Activated CD8-positive, alpha-beta memory T cell treated with anti-CD3 and anti-CD28 coated beads, Interleukin-2, amount 50 U/mL, for 48 hours (primary cell): ENCODE measurements at regions not wholly inside any gene's neighbourhood (a gene's known extent, or its start where the extent isn't known, plus 50 kb on each side); places are given as distances from the start of the nearest gene placed in this dataset.
"Not testable (repeated sequence)": the region's sequence is repeated elsewhere in the genome, so short reads cannot be mapped to it uniquely, and the experiment has no call there.

Experiments
- DNase-seq: peaks from one replicate; pipeline ENCODE4 v3.0.0-alpha.2; 2020

DNA sequence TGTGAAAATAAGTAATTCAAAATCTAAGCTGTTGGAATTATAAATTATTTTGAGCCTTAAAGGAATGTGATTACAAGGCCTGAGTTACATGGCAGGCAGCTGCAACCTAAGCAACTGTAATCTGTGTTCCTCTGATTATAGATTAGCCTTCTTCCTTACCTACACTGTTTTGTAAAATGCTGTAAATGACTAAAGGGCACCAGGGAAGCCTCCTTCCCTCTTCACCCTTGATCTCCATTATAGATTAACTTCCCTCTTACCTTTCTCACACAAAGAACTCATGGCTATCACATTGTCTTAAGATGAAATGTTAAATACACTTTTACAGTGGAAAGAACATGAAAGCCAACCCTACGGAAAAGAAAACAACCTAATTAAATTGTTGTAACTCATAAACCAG, 423.7 kb upstream of the KLF12 start:
- DNase-seq: no peak

DNA sequence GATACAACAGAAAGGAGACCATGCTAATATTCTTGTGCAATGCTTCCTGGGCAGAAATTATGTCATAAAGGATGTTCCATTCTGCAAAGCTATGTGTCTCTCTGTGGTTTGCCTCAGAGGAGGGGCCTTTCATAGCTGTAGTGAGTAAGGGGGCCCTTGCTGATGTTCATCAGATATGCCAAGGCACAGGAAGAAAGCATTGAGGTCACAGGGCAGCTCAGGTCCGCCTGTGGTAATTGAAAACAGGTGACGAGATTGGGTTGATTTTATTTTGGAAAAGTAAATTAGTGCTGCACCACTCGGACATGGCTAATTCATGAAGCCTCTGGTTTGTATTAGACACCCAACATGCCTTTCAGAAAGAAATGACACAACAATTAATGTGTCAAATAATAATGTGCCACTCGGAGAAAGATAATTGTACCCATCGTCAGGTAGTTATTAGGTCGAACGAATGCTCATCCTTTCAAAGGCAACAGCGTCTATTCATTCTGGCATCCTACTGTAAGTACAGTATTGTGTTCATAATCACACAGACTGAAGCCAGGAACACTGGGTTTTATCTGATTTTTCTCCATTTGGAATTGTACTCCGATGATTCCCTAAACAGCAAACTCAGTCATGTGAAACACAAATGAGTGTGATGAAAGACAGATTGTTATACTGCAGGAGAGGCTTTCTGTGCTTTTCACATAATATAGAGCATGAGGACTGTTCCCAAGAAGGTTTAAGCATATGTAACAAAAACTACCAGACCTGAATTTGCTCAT, 421.6 kb upstream of the KLF12 start:
- DNase-seq: no peak

DNA sequence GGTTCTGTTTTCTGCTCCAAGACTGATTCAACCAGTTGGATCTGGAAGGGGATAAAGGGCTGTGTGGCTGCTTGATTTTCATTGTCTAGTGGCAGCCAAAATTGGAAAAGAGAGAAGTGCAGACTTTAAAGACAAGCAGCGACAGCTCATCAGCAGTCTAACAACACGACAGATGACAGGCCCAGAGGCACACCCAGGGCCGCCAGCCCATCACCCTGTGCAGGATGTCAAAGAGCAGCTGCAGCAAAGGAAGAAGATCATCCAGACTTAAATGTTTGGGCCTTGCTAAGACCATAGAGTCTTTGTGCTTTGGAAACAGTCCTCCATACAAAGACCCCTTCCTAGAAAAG, 421.0 kb upstream of the KLF12 start:
- no peak for DNase-seq

DNA sequence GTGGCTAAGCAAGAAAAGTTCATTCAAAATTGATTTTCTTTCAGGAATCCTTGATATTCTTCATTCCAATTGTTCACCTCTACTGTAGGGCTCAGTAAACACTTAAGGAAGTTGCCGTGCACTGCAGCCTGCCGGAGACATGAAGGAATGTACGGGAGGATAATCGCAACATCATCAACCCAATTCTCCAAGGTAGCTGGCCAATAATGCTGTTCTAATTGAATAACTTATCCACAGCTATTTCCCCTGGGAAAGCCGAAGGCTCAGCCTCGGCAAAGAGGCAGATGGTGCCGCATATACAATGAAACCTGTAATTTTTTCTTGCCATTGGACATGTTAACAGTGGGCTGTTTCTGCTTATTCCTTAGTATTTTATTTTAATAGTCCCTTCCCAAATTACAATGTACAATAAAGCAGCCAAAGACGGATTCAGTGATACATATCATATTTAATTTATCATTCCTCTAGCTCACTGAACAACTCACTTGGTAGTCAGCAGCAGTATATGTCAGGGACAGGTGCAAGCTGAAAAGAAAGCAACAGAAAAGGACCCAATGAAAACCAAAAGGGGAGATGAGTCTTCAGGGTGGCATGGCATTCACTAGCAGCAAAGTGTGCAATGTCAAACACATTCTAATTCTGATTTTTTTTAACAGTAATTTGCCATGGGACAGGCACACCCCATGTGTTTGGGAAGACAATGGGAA, 420.5 kb upstream of the KLF12 start:
- DNase-seq: no peak

DNA sequence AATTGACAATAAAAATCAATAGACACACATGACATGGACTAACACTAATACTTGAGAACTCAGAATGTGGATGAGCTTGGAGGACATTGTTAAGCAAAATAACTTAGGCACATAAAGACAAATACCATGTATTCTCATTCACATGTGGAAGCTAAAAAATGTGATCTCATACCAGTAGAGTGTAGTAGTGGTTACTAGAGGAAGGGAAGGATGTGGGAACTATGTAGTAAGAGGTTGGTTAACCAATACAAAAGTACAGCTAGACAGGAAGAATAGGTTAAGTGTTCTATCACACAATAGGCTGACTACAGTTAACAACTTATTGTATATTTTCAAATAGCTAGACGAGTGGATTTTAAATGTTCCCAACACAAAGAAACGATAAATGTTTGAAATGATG, 415.8 kb upstream of the KLF12 start:
- no peak for DNase-seq

DNA sequence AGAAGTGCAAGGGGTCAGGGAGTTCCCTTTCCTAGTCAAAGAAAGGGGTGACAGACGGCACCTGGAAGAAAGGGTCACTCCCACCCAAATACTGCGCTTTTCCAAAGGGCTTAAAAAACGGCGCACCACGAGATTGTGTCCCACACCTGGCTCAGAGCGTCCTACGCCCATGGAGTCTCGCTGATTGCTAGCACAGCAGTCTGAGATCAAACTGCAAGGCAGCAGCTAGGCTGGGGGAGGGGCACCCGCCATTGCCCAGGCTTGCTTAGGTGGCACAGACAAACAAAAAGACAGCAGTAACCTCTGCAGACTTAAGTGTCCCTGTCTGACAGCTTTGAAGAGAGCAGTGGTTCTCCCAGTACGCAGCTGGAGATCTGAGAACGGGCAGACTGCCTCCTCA, 402.4 kb upstream of the KLF12 start:
- not testable (repeated sequence) for DNase-seq

DNA sequence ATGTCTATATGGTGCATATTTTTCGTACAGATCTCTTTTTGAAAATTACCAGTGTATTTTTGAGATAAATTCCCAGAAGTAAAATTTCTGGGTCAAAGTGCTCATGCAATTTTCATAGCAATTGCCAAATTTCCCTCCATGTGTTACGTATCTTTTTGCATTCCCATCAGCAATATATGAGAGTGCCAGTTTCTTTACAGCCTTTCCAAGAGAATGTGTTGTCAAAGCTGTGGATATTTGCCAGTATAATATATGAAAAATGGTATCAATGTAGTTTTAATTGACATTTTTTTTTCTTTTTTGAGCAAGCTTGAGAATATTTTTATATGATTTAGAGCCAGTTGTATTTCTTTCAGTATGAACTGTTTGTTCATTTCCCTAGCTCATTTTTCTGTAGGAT, 399.0 kb upstream of the KLF12 start:
- DNase-seq: no peak

DNA sequence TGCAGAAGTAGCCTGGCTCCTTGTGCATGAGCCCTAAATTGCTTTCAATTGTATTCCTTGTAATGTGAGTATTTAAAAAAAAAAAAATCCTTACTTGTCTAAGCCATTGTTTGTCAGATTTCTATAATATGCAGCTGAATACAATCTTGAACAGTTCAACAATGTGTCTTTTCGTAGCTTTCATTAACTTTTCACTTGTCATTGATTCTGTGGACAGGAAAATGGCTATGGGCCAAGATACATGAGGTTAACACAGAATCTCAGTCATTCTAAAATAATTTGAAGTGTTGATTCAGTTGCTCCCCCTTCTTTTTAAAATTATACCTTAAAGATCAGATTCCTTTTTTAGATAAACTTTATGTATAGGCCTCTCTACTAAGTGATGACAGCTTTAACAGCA, 395.8 kb upstream of the KLF12 start:
- DNase-seq: no peak

DNA sequence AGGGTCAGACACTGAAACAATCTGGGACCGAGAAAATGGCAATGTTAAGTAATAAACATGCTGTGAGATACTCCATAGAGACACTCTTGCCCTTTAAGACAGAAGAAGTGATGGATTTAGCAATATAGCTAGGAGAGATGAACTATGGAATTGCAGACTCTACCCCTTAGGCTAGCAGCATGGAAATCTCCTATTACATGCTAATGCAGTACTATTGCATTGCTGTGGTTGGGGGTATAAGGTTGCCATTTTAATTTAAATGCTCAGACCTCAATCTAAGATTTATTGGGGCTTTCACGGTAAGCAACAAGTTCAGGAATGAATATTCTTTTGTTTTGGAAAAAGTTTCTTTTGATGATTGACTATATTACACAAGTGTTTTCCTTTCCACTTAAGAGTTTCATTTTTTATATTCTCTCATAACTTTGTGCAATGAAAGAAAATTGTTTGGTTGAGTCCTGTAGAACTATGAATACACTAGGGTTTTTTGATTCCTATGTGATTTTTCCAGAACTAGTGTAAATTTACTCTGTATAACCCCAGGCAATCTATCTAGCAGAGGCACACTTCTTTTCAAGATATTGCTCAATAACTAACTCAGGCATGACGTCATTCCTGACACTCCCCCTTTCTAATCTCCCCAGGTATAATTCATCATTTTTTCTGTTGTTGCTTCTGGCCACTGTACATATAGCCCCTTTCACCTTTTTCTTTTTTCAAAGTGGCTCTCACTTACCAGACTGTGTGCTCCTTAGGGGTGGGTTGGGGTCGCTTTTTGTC, 394.7 kb upstream of the KLF12 start:
- no peak for DNase-seq

DNA sequence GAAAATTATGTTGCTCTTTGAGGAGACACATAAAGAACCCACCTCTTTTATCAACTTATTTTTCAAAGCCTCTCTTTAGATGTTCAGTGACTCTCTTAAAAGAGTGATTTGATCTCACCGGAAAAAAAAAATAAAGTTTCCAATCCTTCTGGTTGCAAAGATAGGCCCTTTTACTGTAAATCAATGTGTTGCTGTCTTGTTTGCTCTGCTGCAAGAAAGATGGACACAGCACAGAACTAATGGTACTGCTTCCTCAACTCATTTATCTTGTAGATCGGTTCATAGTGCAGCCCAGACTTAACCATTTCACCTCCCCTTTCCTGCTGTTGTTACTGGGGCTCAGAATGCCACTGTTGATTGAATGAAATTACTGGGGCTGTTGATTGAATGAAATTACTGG, 388.9 kb upstream of the KLF12 start:
- DNase-seq: no peak

DNA sequence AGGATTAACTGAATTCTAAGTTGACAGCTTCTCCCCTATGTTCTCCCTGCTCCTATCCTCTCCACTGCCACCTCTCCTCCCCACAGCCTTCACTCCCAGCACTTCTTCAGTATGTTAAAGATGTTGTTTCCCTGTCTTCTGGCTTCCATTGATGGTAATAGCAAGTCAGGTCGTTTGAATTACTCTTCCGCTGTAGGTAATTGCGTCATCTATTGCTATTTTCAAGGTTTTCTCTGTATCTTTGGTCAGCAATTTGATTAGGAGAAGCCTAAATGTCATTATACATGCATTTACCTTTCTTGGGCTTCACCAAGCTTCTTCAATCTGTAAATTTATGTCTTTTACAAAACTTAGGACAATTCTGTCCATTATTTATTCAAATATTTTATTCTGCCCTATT, 377.3 kb upstream of the KLF12 start:
- no peak for DNase-seq

DNA sequence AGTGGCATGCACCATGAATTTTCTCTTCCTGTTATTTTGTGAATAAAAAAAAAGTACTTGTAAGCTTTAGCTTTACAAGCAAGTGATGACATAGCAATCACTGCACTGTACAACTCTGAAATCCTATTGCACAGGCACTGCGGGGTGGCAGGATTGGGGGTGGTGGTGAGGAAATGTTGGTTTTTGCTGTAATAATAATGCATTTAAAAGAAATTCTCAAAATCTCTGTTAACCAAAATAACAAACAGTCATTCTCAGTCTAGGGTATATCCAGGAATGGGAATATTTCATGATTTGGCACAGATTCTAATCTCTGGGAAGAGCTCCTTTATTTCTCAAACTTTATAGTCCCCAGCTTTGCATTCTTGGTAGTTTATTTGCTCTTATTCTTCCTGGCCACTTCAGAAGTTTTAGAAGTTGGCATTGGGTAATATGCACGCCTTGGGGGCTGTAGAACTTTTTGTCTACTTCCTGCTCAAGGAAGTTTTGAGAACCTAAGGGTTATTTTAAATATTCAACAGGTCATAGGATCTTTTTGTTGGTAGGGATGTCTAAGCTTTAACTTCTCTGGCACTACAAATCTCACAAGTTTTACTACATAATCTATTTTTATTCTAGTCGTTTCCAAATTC, 353.0 kb upstream of the KLF12 start:
- no peak for DNase-seq

DNA sequence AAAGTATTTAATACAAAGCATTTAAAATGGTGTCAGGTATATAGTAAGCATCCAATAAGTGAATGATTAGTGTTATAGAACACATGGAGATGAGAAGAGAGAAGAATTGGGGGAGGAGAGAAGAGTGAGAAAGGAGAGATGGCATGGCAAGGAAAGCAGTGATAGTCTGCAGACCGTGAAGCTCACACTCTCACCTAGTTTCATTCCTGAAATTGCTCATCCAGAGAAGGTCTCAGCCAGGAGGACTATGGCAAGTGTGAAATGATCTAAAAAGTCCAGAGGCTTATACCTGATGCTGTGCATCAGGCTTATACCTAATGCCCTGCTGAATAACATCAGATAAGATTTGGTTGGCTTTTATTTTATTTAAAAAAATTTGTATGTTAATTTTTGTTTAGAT, 351.6 kb upstream of the KLF12 start:
- DNase-seq: no peak

DNA sequence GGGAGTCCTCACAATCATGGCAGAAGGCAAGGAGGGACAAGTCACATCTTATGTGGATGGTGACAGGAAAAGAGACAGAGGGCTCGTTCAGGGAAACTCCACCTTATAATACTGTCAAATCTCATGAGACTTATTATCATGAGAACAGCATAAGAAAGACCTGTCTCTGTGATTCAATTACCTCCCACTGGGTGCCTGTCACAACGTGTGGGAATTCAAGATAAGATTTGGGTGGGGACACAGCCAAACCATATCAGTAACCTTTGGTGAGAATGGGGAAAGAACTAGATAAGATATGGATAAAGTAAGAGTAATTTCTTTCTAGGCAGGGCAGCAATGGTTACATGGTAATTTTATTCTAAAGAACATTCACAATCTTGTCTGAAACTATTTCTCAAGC, 344.9 kb upstream of the KLF12 start:
- no peak for DNase-seq

DNA sequence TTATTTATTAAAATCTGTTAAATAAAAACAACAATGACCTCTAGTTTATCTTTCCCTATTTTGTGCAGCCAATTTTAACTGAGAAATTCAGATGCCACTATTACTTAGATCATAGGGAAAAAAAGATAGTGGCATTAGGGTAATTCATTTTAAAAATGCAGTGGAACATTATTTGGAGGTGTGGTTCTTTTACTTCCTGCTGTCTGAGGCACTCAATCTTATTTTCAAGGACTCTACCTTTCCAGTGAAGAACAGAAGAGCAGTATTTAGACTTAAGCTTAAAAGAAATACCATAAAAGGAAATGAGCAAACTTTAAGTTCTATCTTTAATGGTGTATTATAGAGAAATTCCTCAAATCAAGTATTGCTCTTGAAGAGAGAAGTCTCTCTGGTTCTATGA, 342.6 kb upstream of the KLF12 start:
- DNase-seq: no peak

DNA sequence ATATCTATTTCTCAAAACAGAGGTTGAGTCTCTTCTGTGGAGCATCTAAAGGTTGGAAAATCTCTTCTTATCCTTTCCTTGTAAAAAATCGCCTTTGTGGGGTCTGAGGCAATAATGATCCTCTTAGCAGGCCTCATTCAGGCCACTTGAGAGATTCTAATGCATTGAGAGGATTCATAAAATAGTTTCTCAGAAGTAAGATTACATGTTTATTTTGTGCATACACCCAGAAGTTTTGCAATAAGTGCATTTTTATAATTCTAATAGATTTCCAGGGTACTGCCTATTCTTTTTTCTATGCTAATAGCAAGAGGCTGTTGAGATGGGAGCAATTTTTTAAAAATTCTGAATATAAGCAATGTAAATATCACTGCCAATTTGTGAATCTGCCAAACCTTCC, 342.2 kb upstream of the KLF12 start:
- DNase-seq: no peak

DNA sequence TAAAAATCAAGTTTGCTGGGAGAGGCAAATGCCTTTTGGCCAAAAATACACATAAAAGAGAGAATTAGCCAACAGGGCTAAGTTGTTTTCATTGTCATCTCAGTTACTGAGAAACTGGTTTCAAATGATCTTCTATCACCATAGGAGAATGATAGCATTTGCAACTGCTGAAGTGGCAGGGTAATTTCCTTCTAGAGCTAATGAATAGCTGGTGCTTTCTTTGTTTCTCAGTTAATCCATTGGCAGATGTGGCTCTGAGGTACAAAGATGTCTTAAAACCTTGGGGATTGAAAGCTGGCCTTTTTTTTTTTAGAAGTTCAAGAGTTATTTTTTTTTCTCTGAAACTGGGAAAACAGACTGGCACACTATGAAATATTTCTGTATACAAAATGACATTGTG, 332.7 kb upstream of the KLF12 start:
- no peak for DNase-seq

DNA sequence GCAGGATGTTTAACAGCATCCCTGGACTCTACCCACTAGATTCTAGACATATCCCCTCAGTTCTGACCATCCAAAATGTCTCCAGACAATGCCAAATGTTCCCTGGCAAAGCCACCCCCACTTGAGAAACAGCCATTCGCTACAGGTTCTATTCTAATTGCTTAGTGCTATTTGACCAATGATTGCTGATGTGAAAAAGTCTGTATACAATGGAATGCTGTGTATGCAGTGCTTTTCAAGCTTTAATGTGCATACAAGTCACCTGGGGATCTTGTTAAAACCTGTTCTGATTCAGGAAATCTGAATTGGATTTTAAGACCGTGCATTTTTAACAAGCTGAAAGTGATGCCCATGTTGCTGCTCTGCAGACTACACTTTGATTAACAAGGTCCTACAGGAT, 331.8 kb upstream of the KLF12 start:
- no peak for DNase-seq

DNA sequence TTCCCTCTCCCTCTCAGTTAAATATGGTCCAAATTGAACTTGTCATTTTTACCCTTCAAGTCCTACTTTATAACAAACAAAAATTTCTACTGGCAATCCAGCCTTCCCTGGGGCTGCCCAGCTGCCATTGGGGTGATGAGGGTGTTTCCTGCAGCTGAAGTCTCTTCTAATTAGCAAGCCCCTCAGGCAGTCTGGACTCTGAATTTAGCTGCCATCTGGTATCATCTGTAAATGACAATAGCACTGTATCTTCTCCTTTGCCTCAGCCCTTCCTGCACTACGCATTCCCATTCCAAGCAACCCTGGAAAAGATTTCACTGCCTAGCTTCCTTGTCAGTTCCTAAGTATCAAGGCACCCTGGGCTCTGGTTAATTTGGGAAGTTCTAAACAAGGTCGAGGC, 331.1 kb upstream of the KLF12 start:
- DNase-seq: no peak

DNA sequence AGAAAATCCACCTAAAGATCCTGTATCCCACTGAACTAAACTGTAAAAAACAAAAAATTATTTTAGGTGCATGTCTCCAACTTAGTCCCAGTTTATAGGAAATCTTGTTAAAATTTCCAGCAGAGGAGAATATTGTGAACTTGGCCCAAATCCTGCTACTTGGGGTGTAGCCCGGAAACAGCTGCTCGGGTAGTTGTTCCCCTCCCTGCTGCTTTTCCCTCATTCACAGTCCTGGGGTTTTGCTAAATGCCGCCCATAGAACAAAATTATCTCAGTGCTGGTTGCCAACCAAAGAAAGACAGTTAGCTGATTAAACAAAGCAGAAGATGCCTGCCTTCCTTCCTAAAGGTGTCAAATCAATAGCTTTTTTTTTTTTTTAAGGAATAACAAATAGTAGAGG, 330.5 kb upstream of the KLF12 start:
- no peak for DNase-seq

DNA sequence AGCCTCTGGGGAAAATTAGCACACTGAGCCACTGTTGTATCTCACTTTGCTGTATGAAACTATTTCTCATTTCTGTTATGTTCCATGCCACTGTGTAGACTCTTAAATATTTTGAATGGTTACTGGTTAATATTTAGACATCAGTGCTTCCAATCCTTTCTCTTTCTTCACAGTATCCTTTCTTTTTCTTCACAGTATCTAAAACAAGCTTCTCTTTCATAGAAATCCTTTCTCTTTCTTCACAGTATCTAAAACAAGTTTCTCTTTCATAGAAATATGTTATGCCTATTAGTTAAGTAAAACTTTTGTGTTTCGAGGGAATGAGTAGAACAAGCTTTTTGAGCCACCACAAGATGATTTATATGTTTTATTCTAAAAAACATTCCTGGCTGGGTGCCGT, 326.8 kb upstream of the KLF12 start:
- DNase-seq: no peak

DNA sequence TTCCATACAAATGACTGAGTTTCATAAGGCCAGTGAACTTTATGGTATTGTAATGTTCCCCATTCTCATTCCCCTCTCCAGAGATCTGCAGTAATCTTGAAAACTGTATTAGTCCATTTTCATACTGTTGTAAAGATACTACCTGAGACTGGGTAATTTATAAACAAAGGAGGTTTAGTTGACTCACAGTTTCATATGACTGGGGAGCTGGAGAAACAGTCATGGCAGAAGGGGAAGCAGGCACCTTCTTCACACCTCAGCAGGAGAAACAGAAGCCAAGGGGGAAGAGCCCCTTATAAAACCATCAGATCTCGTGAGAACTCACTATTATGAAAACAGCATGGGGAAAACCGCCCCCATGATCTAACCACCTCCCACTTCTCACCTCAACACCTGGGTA, 318.7 kb upstream of the KLF12 start:
- DNase-seq: no peak

DNA sequence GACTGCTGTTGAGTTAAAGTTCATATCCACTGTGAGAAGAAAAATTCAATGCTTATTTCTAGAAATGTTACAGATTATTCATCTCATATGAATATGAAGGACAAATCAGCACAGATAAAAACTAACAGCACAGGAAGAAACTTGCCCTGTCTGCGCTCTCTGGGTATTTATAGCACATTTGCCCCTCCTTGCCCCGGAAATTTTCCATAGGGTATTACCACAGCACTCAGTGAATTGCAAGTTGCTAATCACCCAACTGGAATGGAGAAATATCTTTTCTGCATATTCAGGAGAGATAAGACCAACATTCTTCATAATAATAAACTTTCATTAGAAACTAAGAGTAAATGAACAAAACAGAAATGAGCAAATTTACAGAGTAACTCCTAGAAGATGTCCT, 318.0 kb upstream of the KLF12 start:
- no peak for DNase-seq

DNA sequence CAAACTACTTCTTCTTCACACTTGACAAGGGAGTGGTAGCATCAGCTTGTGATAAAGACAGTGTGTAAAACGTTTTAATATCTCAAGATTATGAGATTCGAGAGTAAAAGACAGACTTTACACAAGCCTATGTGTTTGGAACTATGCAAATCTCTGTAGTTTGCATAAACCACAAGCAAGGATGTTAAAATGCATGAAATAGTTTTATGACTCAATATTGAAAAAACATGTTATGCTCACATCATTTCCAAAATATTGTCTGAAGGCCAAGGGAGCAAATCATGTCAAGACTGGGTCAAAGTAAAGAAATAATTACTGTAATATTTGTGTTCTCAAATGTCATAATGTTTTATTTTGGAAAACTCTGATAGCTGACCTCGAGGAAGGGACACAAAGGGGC, 316.8 kb upstream of the KLF12 start:
- DNase-seq: no peak
